PC-3 (cell line): ENCODE measurements at regions not wholly inside any gene's neighbourhood (a gene's known extent, or its start where the extent isn't known, plus 50 kb on each side); places are given as distances from the start of the nearest gene placed in this dataset.

Experiments used
- ATAC-seq: fragments of 200-7000 bp; cut with Tn5 transposase; 2 replicates; pipeline ENCODE4 v1.9.1; 2020; ENCODE audit warnings: mild to moderate bottlenecking, moderate library complexity
- BruUV-seq: library from RNA; stranded (reverse); fragments of 400-500 nt; replicated peaks from 2 replicates; lab custom pipeline; 2021; lab: Mats Ljungman, UMichigan
- CTCF ChIA-PET: fragments of 300-600 bp; sonication (Branson Sonifier 250); formaldehyde crosslinking; loops from one replicate; lab custom pipeline; 2022; ENCODE audit warnings: antibody characterized with exemption; lab: Charles Lee
- POLR2A ChIA-PET: fragments of 300-600 bp; sonication (Branson Sonifier 250); formaldehyde crosslinking; loops from one replicate; lab custom pipeline; 2022; ENCODE audit warnings: antibody characterized with exemption; ENCODE audit not compliant: unreplicated experiment; lab: Charles Lee
- DNase-seq: peaks from one replicate; pipeline ENCODE4 v3.0.0-alpha.2; 2015
- H2AFZ ChIP-seq: fragments of 300-600 bp; sonication (generic); 2 replicates; pipeline ENCODE4 v1.6.0; 2016; ENCODE audit warnings: antibody characterized with exemption, low read length
- H3F3A ChIP-seq: fragments of 300-600 bp; sonication (generic); one replicate; pipeline ENCODE4 v1.6.0; 2017; ENCODE audit warnings: antibody characterized with exemption, low read length, control low read depth, mild to moderate bottlenecking; ENCODE audit not compliant: unreplicated experiment
- H3K27ac ChIP-seq: fragments of 300-600 bp; sonication (generic); 2 replicates; pipeline ENCODE4 v1.5.1; 2016; ENCODE audit warnings: mild to moderate bottlenecking, low read length
- H3K27me3 ChIP-seq: fragments of 300-600 bp; sonication (generic); 2 replicates; pipeline ENCODE4 v1.6.1; 2016; ENCODE audit warnings: low read length, mixed read lengths
- H3K36me3 ChIP-seq: fragments of 300-600 bp; sonication (generic); 2 replicates; pipeline ENCODE4 v1.6.1; 2016; ENCODE audit warnings: low read depth, mixed run types, low read length, mixed read lengths
- H3K4me1 ChIP-seq: fragments of 300-600 bp; sonication (generic); 2 replicates; pipeline ENCODE4 v1.5.1; 2016; ENCODE audit warnings: low read length; ENCODE audit not compliant: insufficient read depth
- H3K4me2 ChIP-seq: fragments of 300-600 bp; sonication (generic); 2 replicates; pipeline ENCODE4 v1.6.0; 2016; ENCODE audit warnings: low read length
- H3K4me3 ChIP-seq: fragments of 300-600 bp; sonication (generic); 2 replicates; pipeline ENCODE4 v1.5.1; 2016; ENCODE audit warnings: mild to moderate bottlenecking, low read length, mixed read lengths
- H3K79me2 ChIP-seq: fragments of 300-600 bp; sonication (generic); 2 replicates; pipeline ENCODE4 v1.6.1; 2017; ENCODE audit warnings: low read length, mixed read lengths
- H3K9ac ChIP-seq: fragments of 300-600 bp; sonication (generic); 2 replicates; pipeline ENCODE4 v1.6.0; 2016; ENCODE audit warnings: mild to moderate bottlenecking, low read length
- H3K9me2 ChIP-seq: fragments of 300-600 bp; sonication (generic); replicated peaks from 2 replicates; pipeline ENCODE4 v1.6.1; 2016; ENCODE audit warnings: mixed run types, low read length, mixed read lengths
- H3K9me3 ChIP-seq: fragments of 300-600 bp; sonication (generic); 2 replicates; pipeline ENCODE4 v1.6.1; 2016; ENCODE audit warnings: low read length, mixed read lengths
- H4K20me1 ChIP-seq: fragments of 300-600 bp; sonication (generic); 2 replicates; pipeline ENCODE4 v1.6.1; 2016; ENCODE audit warnings: low read length, mixed read lengths
- CTCF ChIP-seq: fragments of 300-600 bp; sonication (generic); conservative IDR thresholded peaks from 2 replicates; pipeline ENCODE4 v1.5.1; 2017; ENCODE audit warnings: antibody characterized with exemption, low read depth, mild to moderate bottlenecking, low read length
- EZH2 ChIP-seq: fragments of 300-600 bp; sonication (generic); IDR thresholded peaks from one replicate; pipeline ENCODE4 v1.6.1; 2017; ENCODE audit warnings: antibody characterized with exemption, mild to moderate bottlenecking, low read length; ENCODE audit not compliant: unreplicated experiment
- EZH2phosphoT487 ChIP-seq: fragments of 300-600 bp; sonication (generic); IDR thresholded peaks from 2 replicates; pipeline ENCODE4 v1.6.1; 2018; ENCODE audit warnings: mild to moderate bottlenecking, antibody characterized with exemption, low read length, borderline replicate concordance
- intact Hi-C: fragments of 100-400 bp; cut with micrococcal nuclease; formaldehyde crosslinking; loops from 2 replicates; pipeline ENCODE4 v1.9.0; 2023

DNA sequence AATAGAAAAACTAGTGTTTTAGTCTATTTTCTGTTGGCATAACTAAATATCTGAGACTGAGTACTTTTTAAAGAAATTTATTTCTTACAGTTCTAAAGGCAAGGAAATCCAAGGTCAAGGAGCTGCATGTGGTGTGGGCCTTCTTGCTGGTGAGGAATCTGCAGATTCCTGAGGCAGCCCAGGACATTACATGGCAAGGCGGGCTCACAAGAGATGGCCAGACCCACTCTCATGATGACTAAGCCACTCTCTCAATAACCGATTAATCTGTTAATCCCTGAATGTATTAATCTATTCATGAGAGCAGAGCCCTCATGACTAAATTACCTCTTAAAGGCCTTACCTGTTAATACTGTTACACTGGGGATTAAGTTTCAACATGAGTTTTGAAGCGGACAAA is 340.8 kb downstream of the GRXCR1 start:
- H4K20me1 ChIP-seq, result no peaks in the 10 kb centered on the region
- H3K27ac ChIP-seq, result no peak overlapping the region
- ChIA-PET POLR2A (no interaction called here), CTCF (no interaction called here)
- no peaks in the 10 kb centered on the region for H3F3A ChIP-seq
- BruUV-seq, result no TSS peak
- H3K4me2 ChIP-seq, result no peak overlapping the region
- no peak for ATAC-seq
- no peak overlapping the region for H2AFZ ChIP-seq
- no peaks in the 10 kb centered on the region for H3K4me1 ChIP-seq
- H3K27me3 ChIP-seq, result no peaks in the 10 kb centered on the region
- no peak for DNase-seq
- H3K79me2 ChIP-seq, result no peaks in the 10 kb centered on the region
- no peaks in the 10 kb centered on the region for H3K36me3 ChIP-seq
- H3K9me3 ChIP-seq, result no peaks in the 10 kb centered on the region
- no peak for TF ChIP-seq EZH2
- no peak for TF ChIP-seq CTCF
- TF ChIP-seq EZH2phosphoT487, result no peak
- H3K9me2 ChIP-seq, result no peaks in the 10 kb centered on the region
- H3K4me3 ChIP-seq, result no peak overlapping the region
- no peak overlapping the region for H3K9ac ChIP-seq
- intact Hi-C loops, result no loop called here

DNA sequence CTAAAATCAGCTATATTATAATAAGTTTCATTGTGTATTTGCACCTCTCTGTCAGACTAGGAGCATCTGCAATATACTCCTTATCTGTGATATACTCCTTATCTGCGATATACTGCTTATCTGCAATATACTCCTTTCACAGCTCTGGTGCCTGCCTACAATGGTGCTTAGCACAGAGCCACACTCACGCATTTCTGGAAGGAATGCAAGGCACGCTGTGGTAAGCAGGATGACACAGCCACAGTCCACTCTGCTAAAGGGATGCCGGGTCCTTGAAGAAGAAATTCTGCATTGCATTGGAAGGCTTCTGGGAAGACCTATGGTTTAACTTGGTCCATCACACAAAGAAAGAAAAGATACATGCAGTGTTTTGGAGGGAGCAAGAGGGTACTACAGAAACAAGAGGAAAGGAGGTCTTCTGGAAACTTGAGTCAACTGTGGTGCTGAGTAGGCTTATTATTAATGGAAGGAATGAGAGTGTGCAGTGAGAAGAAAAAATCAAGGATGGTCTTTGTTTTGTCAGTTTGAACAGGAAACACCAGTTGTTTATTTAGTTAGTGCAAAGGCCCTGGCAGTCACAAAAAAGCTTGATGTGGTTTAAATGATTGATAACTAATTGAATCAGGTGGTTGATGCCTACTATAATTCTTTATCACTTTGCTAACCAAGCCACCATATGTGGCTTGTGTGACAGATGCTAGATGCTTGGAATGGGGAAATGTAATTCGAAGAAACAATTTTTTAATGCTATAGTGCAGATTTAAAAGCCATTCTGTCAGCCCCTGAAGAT is 342.3 kb downstream of the GRXCR1 start:
- intact Hi-C loops, result no loop called here
- Histone ChIP-seq H3K9me3 (no peaks in the 10 kb centered on the region), H3K27ac (no peak overlapping the region), H3K9ac (no peak overlapping the region), H3K9me2 (no peaks in the 10 kb centered on the region), H4K20me1 (no peaks in the 10 kb centered on the region), H3K4me1 (no peaks in the 10 kb centered on the region), H3F3A (no peaks in the 10 kb centered on the region), H3K36me3 (no peaks in the 10 kb centered on the region), H3K27me3 (no peaks in the 10 kb centered on the region), H3K4me2 (no peak overlapping the region), H2AFZ (no peak overlapping the region), H3K79me2 (no peaks in the 10 kb centered on the region), H3K4me3 (no peak overlapping the region)
- ChIA-PET CTCF (no interaction called here), POLR2A (no interaction called here)
- no TSS peak for BruUV-seq
- DNase-seq, result no peak
- ATAC-seq, result no peak
- TF ChIP-seq EZH2phosphoT487, result no peak

DNA sequence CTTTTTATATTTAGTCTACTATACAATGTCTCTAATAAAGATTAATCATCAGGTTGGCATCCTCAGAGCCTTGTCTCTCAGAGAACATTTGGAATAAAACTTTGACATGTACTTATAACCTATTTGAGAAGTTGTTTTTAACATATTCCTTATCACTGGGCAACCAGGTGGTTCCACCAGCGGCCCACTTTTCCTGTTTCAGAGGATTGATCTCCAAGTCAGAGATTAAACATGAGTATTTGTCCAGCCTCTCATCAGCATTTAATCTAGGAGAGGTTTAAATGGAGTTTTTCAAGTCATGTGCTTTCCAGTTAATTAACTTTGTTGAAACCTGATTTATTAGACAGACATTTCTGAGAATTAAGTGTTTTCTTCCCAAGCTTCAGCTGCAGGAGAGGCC is 345.5 kb downstream of the GRXCR1 start:
- Histone ChIP-seq H2AFZ (no peak overlapping the region), H3K4me3 (no peak overlapping the region), H4K20me1 (no peaks in the 10 kb centered on the region), H3F3A (no peaks in the 10 kb centered on the region), H3K36me3 (no peaks in the 10 kb centered on the region), H3K4me2 (no peak overlapping the region), H3K9me2 (no peaks in the 10 kb centered on the region), H3K27ac (no peak overlapping the region), H3K27me3 (no peaks in the 10 kb centered on the region), H3K4me1 (no peaks in the 10 kb centered on the region), H3K9me3 (no peaks in the 10 kb centered on the region), H3K79me2 (no peaks in the 10 kb centered on the region), H3K9ac (no peak overlapping the region)
- DNase-seq (no peak), ATAC-seq (no peak)
- TF ChIP-seq EZH2phosphoT487 (no peak), CTCF (no peak), EZH2 (no peak)
- intact Hi-C loops, result no loop called here
- ChIA-PET CTCF (no interaction called here), POLR2A (no interaction called here)
- no TSS peak for BruUV-seq
